ENCODE measurements at regions not wholly inside any gene's neighbourhood (a gene's known extent, or its start where the extent isn't known, plus 50 kb on each side); places are given as distances from the start of the nearest gene placed in this dataset.

DNA sequence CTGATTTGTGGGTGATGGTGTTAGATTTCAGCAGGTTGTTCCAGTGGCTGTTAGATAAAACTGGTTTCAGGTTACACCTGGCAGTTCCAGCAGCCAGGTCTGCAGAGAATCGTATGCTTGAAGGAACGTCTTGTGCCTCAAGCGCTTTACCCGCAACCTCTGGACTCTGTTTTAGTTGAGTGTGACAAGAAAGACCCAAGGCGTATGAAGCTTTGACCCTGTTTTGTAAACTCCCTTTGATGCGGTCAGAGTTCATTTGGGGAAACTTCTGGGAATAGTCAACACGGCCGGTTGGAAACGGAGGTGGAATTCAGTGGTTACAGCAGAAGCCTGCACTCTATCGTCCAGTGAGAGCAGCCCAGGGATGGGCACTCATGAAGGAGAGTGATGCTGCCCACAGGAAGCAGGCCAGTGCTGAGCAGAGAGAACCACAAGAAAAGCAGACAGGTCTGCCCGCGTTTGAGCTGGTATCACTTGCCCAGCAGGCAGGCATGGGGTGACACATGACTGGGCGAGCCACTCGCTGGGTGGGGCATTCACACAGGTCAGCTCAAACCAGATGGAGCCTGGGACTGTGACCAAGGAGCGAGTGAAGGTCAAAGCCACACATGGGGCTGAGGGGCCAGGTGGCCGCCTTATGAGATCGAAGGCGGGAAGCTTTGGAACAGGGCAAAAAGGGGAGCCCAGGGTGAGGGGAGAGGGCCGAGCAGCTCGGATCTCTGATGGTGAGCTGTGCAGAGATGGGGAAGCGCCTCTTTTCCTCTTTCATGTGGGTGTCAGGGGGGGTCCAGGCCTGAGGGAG is 99.6 kb upstream of the MBOAT2 start:
- DNase-seq, result no peak

DNA sequence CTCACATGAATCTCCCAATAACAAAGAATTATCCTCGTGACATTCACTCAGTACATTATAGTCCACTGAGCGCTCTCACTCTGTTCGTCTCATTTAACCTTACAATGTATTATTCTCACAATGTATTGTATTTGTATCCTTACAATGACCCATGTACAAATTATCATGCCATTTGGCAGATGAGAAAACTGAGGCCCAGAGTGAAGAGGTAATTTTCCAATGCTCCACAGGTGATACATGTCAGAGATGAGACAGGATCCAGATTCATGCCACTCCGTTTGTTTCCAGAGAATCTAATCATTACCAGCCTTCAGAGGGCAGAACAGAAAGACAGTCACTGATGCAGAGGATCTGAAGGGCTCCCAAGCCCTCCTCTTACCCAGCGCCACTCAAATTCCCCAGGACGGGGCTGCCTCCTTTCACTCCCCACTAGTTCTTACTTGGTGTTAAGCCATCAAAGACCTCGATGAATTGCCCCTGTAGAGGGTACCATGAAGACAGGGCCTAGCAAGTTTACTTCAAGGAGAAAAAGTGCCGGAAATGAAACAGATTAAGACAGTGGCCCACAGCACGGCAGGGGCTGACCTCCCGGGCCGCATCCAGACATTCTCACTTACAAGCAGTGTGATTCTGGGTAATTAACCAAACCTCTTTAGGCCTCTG is 98.4 kb upstream of the MBOAT2 start:
- no peak for DNase-seq

DNA sequence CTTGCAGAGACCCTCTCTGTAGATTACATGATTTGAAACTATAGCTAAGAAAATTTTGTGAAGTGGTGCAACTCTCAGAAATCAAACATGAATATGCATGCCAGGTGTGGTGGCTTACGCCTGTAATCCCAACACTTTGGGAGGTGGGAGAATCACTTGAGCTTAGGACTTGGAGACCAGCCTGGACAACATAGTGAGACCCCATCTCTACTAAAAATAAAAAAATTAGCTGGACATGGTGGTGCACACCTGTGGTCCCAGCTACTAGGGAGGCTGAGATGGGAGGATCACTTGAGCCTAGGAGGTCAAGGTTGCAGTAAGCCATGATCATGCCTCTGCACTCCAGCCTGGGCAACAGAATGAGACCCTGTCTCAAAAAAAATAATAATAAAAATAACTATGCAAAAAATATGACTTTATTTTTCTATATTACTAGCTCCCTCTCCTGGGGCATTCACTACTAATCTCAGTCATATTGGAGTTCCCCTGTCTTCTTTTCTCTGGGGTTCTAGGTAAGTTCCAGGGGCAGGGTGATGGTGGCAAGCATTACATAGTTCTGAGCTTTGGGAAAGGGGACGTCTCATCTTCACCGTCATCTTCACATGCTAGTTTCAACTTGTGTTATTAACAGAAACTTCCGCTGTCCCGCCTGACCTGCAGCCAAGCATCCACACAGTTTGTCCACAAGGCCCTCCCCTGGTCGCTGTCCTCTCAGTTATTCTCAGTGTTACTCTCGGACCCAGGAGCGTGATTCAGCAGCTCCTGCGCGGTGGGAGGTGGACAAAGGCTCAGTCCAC is 96.8 kb upstream of the MBOAT2 start:
- DNase-seq, result no peak

DNA sequence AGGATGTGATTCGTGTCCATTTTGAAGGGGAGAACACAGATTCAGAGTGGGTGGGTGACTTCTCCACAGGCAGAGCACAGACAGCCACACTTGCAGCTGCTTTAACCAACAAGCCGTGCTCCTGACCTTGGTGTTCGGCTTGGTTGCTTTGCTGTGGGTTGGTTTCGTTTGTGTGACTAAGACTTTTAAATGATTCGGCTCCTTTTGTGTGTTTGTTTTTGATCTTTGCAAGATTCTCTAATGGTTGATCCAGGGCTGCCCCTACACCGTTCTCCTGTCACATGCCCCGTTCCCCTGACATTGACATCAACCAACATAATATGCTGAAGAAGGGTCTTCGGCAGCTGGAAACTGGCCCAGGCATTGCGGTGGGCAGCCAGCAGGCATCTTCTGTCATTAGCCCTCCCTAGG is 95.9 kb upstream of the MBOAT2 start:
- DNase-seq, result no peak

DNA sequence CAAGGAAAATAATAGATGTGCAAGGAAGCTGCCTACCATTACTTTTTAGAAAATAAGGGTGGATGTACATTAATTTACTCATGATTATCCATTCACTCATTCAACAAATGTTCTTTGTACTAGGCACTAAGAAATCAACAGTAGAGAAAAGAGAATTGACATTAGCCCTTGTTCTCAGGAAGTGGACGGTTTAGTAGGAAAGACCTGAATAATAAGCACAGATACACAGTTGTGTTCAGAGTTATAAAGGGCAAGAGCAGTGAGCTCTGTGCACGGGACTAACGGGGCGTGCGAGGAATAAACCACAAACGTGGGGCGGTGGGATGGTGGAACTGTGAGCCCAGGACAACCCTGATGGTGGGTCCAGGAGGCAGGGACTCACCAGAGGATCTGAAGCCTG is 94.4 kb upstream of the MBOAT2 start:
- DNase-seq, result no peak

DNA sequence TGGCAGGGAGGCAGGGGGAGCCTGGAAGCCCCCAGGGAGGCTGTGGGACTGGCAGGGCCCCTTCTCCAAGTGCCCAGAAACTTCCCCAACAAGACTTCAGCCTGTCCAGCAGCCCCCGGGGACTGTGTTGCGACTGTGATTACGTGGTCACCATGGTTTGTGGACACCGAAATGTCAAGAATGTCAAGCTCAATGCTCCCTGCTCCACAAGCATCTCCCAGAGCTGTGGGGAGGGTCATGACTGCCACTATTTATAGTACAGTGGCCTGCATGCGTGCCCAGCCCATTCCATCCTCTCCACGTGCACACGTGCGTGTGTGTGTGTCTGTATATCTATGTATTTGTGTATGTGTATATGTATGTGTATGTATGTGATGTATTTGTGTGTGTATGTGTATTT is 93.8 kb upstream of the MBOAT2 start:
- no peak for DNase-seq

DNA sequence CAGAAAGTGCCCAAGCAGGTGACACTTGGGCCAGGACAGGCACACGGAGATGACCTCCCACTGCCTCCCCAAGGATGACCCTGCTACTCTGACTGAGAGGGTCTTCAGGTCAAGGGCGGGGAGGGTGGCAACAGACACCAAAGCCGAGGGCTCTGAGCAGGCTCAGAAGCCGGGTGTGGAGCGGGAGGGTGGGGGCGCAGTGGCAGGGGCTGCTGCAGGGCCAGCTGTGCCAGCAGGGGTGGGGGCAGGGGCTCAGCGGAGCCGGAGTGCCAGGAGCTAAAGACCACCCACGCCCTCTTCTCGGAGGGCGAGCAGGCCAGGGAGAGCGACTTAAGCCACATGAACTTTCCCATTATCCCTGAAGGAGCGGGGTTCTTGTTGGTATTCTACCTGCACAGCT is 93.3 kb upstream of the MBOAT2 start:
- DNase-seq, result no peak

DNA sequence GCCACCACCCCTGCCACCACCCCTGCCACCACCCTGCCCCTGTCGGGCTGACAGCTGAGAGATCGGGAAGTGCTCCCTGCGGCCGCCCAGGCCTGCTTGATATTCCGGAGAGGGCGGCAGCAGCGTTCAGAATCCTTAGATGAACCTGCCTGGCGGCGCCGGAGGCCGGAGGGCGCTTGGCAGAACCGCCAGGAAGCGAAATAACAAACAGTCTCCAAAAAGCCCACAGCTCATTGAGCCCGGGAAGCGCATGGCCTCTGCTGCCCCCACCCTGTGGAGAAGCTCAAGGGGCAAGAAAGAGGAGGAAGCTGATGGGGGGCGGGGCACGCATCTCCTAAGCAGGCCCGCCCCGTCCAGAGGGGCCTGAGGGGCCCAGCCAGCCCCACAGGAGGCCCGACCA is 92.2 kb upstream of the MBOAT2 start:
- peak; percentile 6 for DNase-seq

DNA sequence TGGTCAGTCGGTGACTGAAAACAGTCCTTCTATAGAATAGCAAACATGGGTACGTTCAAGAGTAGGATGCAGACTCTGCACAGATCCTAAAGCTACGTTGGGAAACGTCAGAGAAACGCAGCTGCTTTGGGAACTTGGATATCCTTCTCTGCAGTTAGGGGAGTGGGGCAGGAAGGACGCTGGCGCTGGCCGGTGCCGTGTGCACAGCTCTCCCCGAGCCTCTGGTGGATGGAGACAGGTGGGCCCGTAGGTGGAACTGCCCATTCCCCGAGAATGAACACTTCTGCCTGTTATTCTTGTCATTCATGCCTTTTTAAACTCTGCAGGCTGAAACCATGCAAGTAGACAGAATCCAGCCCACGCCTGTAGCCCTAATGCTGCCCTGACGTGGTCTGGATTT is 91.7 kb upstream of the MBOAT2 start:
- DNase-seq, result no peak

DNA sequence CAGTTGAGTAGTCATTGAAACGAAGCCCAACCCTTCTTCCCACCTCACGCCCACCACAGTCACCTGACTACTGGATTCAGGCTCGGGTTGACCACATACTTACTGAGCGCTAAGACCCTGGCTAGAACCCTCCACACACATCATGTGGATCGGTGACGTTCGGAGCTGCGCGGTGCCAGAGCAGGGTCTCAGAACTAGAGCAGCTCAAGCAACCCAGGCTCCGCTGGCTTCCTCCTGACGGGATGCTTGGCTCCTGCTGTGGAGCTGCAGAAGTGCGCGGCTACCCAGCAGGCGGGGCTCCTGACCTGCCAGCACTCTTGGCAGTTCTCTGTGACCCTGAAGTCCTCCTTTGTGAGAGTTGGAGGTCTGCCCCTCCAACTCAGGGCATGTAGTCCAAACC is 90.6 kb upstream of the MBOAT2 start:
- DNase-seq, result no peak

DNA sequence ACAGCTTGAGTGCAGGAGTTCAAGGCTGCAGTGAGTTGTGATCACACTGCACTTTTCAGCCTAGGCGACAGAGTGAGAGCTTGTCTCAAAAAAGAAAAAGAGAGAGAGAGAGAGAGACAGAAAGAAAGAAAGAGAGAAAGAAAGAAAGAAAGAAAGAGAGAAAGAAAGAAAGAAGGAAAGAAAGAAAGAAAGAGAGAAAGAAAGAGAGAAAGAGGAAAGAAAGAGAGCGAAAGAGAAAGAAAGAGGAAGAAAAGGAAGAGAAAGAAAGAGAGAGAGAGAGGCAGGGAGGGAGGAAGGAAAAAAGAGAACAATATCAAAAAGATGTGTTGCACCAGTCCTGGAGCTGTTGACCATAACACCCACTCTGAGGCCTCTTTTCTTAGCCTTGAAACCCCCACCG is 89.8 kb upstream of the MBOAT2 start:
- peak; percentile 18 for DNase-seq

DNA sequence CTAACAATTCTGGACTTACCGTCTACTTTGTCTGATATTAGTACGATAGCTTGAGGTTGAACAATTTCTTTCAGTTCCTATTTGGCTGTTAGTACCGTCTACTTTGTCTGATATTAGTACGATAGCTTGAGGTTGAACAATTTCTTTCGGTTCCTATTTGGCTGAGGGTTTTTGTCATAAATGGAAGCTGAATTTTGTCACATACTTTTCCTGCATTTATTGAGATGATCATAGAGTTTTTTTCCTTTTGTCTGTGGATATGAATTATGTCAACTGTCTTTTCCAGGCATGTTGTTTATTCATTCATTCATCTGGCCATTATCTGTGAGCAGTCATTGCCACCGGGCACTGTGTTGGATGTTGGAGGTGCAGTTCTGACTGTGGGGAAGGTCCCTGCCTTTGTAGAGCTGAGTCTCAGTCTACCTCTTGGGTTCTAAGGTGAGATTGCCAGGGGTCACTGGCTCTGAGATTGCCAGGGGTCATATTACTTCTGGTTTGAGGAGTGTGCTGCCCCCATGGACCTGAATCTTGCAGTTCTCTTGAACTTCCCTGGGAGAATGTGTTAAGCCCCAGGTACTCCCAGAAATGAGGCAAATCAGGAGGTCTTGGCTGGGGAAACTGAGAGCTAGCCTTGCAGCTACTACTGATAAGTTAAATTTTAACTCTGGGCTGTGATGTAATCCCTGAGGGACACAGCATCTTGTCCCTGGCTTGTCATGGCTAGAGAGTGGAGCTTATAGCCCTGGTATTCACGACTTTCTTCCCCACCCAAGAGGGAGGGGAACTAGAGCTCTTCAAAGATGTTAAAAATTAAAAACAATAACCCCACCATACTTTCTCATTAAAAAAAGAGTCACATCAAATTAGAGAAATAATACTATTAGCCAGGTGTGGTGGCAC is 89.1 kb upstream of the MBOAT2 start:
- DNase-seq, result peak; percentile 43

DNA sequence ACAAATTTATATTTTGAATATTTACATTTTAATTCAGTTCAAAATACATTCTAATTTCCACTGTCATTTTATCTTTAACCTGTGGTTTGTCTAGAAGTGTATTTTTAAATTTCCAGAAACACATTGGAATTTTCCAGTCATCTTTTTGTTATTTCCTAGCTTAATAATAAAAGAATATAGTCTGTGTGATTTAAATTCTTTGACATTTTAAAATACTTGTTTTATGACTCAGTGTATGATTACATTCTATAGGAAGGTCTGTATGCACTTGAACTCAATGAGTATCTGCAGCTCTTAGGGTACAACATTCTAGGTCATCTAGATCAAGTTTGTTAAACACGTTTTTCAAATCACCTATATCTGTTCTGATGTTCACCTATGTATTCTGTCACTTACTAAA is 88.3 kb upstream of the MBOAT2 start:
- no peak for DNase-seq

DNA sequence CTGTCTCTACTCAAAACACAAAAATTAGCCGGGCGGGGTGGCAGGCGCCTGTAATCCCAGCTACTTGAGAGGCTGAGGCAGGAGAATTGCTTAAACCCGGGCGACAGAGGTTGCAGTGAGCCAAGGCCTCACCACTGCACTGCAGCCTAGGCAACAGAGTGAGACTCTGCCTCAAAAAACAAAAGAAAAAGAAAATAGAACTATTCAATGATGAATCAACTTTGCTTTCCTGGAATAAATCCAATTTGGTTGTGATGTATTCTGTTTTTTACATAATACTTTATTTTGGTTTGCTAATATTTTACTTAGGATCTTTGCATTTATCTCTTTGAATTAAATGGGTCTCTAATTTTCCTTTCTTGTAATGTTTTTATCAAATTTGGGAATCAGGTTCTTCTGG is 86.3 kb upstream of the MBOAT2 start:
- no peak for DNase-seq

DNA sequence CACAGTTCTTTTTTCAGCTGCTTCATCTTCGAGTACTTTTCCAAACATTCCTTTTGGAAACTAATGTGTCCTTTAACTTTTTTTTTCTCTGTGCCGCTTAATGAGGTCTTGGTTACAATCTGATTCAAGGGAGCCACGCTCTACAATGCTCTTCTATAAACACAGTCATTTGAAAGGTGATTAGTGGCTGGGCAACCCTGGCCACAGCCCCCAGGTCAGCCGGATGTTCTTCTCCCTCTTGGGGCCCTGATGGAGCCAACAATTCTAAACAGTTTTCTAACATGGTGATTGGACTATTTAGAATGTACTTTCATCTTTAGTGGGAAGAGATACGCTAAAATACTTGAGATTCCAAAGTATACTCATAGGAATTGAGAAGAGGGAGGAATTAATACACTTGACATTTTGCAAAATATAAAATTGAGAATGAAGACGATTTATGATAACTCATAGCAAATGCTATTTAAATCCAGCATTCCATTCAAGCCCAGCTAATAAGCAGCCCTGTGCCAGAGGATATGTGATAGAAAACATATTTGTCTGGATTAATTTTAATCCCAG is 83.7 kb upstream of the MBOAT2 start:
- DNase-seq, result no peak

DNA sequence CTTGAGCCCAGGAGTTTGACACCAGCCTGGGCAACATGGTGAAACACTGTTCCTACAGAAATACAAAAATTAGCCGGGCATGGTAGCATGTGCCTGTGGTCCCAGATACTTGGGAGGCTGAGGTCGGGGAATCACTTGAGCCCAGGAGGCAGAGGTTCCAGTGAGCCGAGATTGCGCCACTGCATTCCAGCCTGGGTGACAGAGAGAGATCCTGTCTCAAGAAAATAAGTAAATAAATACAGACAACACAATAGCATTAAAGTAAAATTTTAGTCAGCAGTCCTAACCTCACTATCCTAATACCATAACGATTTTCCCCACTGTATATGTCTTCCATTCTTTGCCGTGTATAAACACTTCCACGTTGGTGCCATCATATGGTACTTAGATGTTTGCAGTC is 83.0 kb upstream of the MBOAT2 start:
- DNase-seq, result no peak

DNA sequence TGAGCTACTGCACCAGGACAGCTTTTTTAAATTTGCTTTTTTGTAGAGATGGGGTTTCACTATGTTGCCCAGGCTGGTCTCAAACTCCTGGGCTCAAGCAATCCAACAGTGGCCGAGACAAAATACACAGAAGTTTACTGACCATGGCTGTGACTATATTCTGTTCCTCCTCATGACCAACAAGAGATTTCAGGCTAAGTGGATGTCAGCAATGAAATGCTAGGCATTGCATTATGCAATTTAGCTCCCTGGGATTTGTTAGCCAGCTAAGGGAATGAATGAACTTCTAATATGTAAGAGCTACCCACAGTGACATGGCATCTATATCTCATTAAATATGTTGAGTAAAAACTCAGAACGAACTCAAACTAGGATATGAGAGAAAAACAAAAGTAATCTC is 81.9 kb upstream of the MBOAT2 start:
- no peak for DNase-seq

DNA sequence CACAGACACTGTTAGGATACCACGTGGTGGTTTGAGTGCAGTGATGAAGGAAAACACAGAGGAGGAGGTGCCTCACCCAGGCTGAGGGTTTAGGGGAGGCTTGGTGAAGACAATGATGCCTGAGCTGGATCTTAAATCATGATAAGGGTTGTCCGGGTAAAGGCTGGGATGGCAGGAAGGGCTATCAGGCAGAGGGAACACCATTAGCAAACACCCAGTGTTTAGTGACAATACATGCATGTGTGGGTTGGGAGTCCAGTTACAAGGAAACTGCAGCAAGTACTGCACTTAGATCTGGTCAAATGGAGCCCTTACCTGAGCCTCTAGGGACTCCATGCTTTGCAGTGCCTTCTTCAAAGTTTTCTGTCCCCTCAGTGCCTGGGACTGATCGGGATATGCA is 79.8 kb upstream of the MBOAT2 start:
- DNase-seq, result no peak

DNA sequence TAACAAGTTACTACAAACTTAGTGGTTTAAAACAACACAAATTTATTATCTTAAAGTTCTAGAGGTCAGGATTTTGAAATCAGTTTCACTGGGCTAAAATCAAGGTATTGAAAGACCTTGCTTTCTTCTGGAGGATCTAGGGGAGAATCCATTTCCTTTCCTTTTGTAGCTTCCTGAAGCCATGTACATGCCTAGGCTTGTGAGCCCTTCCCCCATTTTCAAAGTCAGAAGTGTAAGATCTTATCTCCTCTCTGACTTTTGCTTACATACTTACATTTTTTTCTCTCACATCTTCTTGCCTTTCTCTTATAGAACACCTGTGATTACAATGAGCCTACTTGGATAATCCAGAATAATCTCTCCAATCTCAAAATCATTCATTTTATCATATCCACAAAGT is 78.7 kb upstream of the MBOAT2 start:
- DNase-seq, result no peak

DNA sequence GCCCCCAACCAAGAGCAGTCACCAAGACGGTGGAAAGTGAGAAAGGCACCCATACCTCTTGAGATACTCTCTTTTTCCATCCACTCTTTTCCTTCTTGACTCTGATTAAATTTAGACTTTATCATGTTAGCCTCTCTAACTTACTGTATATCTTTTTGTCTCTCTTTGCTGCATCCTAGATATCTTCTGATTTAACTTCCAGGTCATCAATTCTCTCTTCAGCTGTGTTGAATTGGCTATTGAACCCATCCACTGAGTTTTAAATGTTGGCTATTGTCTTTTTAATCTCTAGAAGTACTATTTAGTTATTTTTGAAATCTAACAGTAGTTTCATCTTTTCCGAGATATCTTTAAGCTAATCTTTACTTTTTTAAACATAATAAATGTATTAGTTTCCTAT is 78.3 kb upstream of the MBOAT2 start:
- DNase-seq, result no peak

DNA sequence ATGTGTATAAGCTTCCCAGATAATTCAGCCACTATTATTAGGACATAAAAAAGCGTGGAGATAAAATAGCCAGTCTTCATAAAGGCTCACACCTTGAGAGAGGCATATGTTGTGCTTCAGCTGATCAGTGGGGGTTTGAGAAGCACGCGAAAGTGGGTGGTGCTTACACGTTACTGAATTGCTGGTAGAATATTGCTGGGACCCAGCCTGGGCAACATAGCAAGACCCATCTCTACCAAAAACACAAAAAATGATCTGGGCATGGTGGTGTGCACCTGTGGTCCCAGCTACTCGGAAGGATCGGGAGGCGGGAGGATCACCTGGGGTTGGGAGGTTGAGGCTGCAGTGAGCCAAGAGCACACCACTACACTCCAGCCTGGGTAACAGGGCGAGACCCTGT is 74.9 kb upstream of the MBOAT2 start:
- no peak for DNase-seq

DNA sequence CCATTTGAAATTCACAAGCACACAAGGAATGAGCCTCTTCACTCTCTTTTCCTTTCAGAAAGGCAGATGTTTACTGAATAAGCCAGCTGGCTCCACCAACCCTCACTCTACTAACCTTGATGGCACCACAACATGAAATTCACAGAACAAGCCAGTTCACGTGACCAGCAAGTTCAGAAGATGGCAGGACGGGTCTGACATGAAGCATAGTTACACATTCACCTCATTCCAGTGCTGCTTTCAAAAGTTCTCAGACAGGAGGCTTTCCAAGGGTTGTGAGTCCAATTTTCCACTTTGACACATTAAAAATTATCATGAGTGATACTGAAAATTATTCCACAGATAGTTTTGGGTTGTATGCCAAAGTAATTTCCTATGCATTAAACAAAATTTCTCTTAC is 74.2 kb upstream of the MBOAT2 start:
- DNase-seq, result no peak

DNA sequence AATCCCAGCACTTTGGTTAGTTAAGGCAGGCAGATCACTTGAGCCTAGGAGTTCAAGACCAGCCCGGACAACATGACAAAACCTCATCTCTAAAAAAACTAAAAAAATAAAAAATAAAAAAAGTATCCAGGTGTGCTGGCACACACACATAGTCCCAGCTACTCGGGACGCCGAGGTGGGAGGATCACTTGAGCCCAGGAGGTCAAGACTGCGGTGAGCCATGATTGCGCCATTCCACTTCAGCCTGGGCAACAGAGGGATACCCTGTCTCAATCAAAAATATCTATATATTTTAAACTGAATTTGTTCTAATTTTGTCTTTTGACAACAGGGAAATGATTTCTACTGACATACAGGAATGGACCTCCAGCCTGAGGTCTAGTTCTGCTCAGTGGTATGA is 73.3 kb upstream of the MBOAT2 start:
- DNase-seq, result no peak
